ENCODE measurements at regions not wholly inside any gene's neighbourhood (a gene's known extent, or its start where the extent isn't known, plus 50 kb on each side); places are given as distances from the start of the nearest gene placed in this dataset.

GRCh38 chr10:60611291-60611747 is 167.0 kb upstream of the CDK1 start:
- no peak for TF ChIP-seq CTCF (IDR thresholded peaks at IDR 0.05; ENCODE audit: low read depth, low read length, missing input control)
- TF ChIP-seq TAF1 (conservative IDR thresholded peaks at IDR 0.05): no peak
- TF ChIP-seq ATF3 (IDR thresholded peaks at IDR 0.05): no peak

Measured in liver (tissue), 3 donors.